COLO668 (cell line): ENCODE measurements at regions not wholly inside any gene's neighbourhood (a gene's known extent, or its start where the extent isn't known, plus 50 kb on each side); places are given as distances from the start of the nearest gene placed in this dataset.

Experiments used
- DNase-seq: peaks from one replicate; lab custom pipeline; 2025; ENCODE audit not compliant: unreplicated experiment; lab: John Stamatoyannopoulos, UW

DNA sequence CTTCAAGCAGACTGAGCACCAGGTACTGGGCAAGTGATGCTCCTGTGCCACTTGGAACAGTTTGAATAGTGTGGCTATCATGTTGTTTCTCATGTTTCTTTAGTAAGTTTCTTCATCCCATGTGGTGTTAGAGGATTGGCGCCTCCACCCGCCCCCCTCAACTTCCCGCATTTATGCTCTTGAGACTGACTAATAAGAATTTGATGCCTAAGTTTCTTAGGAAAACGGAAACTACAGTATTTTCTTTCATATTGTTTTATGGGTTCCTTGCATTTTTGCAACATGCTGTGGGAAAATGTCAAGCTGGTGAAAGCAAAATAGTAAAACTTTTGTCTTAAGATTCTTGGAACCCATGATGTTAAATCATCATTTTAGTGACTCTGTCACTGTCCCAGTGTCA, 101.2 kb upstream of the SLC4A4 start:
- DNase-seq, result no peak

DNA sequence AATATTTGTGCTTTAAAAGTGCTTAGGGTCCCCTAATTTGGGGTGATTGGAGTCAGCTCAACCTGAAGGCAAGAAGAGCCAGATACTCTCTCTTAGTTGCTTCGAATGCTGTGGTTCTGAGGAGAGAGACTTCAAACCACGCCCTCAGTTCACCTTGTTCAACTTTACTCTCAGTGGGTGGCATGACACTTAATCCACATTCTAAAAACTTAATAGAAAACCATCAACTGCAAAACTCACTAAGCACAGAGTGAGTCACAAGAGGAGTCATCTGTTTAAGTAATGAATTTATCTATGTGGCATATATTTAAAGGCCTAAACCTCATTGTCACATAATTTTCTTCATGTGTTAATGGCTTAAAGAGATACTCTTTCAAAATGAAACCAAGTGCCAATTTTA, 99.5 kb upstream of the SLC4A4 start:
- DNase-seq, result no peak

DNA sequence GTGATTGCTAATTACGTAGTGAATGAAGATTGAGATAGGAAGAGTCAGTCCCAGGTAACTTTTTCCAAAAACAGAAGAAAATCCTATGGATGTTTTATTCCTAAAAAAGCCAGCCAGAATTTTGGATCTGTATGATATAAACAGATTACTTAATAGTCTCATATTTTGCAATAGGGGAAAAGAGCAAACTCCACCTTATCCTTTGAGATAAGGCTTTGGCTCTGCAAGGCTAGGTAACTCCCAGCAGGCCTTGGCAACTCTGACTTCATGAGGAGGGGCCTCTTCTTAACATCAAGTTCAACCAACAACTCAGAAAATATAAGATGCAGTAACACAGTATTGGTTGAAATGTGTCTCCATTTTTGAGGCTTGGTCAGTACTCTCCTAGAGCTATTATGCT, 98.7 kb upstream of the SLC4A4 start:
- DNase-seq, result no peak

DNA sequence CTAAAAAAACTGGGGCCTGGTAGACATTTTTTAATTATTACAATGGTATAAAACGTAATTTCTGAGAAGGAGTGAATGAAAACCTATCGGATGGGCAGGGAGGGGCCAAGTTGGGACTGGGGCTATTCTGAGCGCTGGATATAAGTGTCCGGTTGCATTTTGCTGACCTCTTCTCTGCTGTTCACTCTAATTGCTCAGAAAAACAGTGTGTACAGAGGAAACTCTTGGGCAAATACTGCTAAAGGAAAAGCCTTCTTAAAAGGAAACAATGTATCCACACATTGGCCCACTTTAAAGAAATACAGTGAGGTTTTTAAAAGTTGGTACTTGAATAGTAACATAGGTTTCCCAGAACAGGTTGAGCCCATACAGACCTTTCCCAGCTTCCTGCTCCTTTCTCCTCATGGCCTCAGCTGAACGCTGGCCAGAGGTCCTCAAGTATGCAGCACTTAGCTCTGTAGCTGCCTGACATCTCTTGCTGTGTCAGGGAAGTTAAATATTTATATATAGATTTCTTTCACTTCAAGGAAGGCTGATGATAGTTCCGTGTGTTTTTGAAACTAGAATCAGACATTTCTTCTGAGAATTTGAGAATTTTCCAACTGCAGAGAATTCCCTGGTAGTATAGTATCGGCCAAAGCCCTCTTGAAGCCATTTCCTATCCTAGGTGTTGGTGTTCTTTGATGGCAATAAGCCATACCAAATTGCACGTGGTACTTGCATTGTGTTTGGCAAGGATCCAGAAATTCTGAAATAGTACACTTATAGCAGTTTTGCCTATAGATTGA, 97.1 kb upstream of the SLC4A4 start:
- no peak for DNase-seq

DNA sequence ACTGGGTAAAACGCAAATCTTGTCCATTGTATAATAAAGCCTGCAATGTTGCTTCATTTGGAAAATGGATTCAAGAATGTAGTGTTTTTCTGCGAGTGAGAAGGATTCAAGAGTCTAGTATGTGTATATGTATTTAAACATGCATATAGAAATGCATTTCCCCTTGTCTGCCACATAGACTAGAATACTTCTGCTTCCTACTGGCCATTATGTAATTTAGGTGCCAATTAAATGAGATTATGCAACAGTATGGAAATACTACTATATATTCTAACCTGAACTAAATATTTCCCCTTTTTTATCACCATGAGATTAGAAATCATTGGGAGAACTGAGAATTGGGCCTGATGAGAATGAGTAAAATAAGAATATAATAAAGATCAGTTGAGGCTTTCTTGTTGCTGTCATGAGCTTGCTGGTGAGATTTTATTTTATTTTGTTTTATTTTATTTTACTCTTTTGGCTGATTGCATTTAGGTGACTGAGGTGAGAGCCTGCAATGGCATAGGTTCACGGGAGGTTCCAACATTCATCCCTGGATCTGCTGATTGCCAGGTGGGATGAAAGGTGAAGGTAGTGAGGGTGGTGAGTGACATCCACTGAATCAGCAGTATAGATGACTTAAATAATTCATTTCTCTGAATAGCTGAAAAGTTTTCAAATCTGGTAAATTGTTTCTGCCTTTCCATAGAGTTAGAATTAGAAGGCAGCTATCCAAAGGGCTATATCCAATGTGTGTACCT, 95.6 kb upstream of the SLC4A4 start:
- DNase-seq, result no peak

DNA sequence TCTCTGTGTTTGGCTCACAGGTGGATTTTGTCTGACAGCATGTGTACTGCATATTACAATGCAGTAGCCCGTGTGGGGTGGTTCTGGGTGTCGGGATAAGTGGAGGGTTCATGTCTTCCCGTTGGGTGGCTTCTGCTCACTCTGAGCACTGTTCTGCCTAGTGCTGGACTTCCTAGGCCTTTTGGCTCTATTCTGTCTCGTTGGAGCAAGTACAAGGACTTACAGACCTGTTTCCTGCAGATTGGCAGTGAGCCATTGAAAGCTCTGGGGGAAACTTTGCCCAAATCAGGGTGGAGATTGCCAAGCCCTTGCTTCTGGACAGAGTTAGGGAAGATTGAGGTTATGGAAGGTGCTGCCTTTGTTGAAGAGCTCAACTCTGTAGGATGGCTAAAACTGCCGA, 91.1 kb upstream of the SLC4A4 start:
- DNase-seq, result no peak

DNA sequence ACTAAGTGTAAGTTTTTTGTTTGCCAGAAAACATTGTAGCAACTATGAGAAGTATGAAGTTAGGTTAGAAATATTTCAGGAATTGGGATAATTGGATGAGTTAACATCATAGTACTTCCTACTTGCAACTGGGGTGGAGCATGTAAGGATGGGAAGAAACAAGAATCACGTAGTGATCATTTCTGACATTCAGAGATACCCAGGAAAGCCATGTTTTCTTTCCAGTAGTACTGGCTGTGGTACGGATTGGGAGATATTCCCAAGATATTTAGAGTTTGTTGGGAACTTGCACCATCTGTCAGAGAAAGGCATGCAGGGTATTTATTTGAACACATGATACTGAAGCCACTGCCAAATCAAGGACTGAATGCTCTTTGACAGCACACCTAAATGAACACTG, 87.6 kb upstream of the SLC4A4 start:
- DNase-seq, result no peak

DNA sequence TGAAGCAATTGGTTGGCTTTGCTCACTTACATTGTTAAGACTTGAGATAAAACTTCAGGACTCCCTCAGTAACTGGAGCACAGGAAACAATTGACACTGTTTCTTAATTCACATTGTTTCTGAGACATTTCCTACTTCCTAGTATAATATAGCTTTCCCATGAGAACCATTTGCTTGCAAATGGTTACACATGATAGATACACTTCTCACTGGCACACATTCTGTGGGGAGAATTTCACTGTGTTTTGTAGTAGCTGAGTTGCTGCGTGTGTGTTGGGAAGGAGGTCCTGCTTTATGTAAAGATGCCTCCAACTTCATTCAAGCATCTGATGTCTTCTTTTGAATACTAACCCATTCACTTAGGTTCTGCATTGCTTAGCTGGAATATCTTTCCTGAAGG, 85.3 kb upstream of the SLC4A4 start:
- no peak for DNase-seq

DNA sequence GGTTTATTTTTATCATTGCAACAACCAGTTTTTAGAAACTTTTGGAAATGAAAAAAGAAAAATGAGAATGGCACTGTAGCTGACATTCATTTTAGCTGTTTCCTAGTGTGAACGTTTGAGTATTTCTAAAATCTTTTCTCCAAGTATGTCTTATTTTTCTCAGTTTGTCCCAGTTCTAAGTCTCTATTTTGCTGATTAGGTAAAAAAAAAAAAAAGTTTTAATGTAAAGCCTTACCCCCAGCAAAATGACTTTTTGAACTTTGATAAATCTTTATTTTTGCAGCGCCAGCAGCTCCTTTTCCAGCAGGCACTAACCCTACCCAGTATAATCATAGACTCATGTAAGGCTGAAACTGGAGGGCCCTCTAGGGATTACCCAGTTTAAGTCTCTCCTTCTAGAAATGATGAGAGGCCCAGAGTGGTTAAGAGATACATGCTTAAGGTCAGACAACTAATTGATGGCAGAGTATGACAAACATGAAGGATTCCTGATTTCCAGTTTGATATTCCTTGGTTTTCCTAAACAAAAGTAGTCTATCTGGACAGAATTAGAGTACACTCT, 84.3 kb upstream of the SLC4A4 start:
- no peak for DNase-seq

DNA sequence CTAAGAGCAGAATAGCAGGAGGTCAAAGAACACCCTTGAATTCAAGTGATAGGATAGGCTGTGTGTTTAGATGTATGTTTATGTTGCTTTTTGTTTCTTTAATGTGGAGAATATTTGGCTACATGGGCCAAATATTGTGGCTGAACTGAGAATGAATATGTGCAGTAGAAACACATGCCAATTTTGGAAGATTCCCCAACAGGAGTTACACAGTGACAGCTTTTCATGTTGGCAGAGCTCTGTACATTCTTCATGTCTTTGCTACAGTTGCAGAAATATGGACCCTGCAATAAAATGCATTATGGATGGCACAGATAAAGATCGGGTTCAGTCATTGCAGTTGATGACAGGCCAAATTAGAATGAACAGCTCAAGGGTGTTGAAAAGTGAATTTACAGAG, 82.8 kb upstream of the SLC4A4 start:
- DNase-seq, result no peak

DNA sequence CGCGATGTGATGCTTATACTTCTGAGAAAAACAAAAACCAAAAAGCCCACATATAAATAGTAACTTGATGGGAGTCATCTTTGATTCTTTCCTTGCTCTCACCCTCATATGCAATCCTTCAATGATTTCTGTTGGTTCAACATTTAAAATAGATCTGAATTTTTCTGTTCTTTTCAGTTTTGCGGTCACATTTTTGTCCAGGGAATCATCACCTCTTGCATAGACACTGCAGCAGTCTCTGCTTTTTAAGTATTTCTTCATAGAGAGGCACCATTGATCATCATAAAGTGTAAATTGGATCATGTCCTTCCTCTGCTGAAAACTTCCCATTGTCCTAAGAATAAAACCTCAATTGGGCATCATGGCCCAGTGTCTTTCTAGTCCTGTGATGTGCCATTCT, 81.1 kb upstream of the SLC4A4 start:
- DNase-seq, result no peak

DNA sequence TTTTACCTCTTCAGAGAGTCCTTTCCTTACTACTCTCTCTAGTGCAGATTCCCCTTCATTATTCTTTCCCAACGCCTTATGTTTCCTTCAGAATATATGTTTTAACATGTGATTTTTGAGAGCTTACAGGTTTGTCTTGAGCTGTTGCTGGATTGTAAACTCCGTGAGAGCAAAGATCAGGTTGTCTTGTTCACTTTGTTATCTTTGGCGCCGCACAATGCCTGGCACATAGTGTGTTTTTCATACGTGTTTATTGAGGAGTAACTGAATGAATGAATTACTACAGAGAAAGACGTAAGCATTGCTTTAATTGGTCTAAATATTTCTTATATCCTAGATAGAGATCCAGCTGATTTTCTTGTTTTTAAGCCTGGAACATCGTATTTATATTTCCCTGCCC, 80.5 kb upstream of the SLC4A4 start:
- DNase-seq, result no peak

DNA sequence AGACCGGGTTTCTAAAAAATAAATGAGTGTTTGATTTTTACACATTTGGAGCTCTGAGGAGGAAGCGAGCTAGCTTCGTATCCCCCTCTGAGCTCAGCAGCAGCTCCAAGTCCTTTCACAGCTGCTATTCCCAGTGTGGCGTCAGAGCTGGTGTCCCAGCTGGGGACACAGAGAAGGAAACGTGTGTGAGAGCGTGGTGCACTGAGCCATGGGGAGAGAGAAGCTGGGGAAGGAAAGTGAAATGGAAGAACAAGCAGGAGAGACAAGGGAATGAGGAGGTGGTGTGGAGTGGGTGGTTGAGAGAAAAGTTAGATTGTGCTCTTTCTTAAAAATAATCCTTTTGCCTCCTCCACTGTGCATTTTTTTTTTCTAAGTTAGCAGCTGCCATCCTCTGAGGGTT, 79.5 kb upstream of the SLC4A4 start:
- DNase-seq, result no peak

DNA sequence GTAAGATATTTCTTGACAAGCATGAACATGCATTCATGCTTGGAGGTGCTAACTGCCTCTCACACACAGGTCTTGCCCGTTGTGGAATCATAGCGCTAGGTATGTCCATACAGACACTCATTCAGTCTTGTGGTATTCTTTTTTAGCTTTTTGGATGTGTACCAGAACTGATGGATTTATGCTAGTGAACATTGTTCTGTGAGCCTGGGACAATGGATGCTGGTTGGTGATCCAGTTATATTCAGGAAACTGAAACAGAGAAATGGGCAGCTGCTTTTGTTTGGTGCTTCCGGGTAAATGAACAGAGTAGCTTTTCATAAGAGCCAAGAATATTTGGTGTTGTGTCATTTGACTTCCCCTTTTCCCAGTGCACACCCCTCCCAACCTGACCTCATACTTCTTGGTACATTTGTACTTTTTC, 78.9 kb upstream of the SLC4A4 start:
- DNase-seq, result no peak

DNA sequence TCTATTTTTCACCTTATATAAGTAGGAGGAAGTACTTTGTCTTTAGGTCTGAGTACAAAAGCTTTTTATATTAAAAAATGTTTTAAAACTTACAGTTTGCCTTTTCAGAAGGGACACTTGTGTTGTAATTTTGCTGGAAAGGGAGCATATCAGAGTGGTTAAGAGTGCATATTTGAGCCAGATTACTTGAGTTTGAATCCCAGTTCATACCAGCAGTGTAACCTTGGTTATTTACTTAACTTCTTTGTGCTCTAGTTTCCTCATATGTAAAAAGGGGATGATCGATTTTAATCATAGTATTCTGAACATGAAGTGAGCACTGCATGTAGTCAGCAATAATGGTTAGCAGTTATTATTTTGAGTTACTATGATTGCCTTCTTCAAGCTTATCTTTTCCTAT, 78.3 kb upstream of the SLC4A4 start:
- DNase-seq, result no peak

DNA sequence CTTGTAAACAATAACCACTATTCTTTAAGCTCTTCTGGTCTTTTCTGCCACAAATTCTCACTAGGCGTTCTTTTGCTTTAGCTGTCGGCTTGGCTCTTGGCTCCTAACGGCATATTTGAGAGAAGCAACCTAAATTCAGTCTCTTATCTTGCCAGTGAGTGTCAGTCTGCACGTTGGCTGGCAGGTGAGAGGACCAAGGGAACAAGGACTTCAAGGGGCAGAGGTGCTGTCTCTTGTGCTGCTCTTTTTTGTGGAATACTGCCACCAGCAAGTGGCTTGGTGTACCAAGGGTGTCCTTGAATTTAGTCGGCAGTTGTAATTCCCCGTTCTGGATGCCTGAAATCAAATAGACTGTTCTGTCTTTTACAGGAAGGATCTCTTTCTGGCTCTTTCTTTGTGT, 77.8 kb upstream of the SLC4A4 start:
- DNase-seq, result no peak

DNA sequence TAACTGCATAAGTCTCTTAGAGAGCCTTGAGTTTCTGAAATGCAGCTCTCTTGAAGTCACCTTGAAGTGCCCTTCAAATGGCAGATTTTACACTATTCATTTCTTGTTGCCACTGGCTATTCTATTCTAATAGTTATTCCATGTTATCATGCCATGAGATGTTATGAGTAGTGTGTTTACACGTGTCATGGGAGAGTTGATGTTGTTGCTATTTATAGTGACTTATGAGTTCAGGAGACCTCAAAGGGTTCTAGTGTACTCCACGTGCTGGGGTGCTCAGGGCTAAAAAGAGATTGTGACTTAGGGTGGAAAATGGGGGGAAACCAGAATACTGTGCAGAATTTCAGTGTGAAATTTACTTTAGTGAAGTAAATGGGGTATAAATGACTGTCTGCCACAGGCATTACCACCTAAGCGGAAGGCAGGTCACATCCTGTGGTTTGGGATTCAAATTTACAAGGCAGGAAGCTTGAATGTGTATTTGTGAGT, 77.1 kb upstream of the SLC4A4 start:
- DNase-seq, result no peak

DNA sequence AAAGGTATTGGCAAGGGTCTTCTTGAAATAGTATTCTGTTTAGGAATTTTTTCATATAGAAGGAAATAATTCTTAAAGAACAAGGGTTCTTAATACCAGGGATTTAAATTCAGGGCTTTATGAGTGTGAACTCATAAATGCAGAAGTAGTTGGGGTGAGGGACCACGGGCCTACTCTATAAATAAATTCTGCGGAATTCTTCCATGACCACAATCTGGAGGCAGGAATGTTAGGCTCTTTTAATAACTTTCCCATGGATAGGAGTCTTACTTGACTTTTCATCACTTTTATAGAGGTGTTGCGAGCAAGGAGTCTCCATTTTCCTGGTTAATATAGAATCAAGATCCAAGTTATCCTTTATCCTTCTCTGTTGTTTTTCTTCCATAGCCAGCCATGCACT, 76.7 kb upstream of the SLC4A4 start:
- no peak for DNase-seq

DNA sequence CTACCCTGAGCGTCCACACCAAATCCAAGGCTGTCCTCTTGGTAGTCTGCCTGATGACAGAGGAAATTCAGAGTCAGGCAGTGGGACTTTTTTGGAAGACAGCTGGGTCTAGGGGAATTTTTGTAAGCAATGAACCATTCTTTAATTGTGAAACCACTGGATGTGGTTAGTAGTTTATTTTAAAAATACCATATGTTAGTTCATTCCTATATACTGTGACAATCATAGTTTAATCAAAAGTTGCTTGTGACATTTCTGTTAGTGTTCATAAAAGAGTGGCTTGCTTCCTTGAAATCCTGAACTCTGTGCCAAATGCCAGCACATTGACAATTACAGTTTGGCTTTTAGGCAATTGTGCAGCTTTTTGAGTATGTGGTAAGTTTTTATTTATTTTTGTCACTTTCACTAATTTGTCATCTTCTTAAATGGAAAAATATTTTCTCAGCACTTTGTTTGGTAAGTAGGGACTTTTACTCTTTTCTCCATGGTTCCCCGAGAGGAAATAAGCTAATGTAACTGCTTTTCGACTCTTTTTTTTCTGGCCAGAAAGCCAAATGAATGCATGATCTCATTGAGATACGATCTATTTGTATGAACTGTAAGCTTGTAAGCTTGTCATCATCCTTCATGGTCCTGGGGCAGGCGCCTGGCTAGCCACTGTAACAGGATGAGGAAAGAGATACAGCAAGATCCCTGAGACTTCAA, 72.6 kb upstream of the SLC4A4 start:
- DNase-seq, result no peak

DNA sequence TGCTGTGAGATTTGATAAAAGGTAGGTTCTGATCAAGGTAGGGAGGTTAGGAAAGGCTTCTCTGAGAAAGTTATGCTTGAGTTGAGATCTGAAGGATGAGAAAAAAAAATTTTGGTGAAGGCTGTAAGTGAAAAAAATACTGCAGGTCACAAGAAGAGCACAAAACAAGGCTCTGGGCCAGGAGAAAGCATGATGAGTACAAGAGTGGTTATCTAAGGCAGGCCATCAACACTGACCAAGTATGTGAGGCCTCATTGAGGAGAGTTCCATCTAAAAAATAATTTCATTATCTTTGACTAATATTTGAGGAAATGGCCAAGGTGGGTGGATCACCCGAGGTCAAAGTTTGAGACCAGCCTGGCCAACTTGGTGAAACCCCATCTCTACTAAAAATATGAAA, 71.6 kb upstream of the SLC4A4 start:
- no peak for DNase-seq

DNA sequence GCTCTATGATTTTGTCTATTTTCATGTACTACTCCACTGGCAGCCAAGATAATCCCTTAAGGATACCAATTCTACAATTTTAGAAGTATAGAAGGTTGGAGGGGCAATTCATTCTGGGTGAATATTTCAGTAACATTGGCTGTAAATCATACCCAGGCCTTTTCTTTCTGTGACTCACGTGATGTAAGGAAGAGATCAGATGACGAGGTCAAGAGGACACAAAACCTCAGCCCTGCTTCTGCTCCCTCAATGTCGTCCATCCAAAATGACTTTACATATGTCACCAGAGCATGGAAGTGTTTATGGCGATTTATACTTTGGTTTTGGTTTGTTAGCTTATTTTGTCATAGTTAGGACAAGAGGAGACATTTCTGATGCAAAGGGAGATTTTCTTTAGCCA, 70.7 kb upstream of the SLC4A4 start:
- no peak for DNase-seq

DNA sequence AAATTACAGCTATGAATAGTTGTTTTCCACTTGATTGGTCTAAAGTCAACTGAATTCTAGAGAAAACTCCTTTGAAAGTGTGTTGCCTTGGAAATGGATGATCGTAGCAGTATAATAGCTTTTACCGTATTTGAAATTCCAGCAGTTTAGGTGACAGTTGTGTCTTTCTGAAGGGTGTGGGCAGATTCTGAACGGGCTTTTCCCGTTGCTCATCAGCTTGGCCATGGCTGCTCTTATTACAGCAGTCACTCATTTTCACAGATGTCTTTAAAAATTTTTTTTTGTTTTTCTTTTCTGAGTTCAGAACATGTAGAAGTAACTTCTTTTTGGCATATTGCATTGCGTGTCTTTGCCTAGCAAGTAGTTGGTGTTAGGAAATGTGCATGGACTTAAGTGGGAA, 69.6 kb upstream of the SLC4A4 start:
- DNase-seq, result no peak
